CD4-positive, alpha-beta T cell treated with Interleukin-6 at 100 ng/mL for 8 hours (primary cell): ENCODE measurements at regions not wholly inside any gene's neighbourhood (a gene's known extent, or its start where the extent isn't known, plus 50 kb on each side); places are given as distances from the start of the nearest gene placed in this dataset.
"Not testable (repeated sequence)": the region's sequence is repeated elsewhere in the genome, so short reads cannot be mapped to it uniquely, and the experiment has no call there.

ENCODE experiments used
- DNase-seq: peaks from one replicate; pipeline ENCODE4 v3.0.0-alpha.2; 2020; ENCODE audit warnings: mixed read lengths, low spot score

DNA sequence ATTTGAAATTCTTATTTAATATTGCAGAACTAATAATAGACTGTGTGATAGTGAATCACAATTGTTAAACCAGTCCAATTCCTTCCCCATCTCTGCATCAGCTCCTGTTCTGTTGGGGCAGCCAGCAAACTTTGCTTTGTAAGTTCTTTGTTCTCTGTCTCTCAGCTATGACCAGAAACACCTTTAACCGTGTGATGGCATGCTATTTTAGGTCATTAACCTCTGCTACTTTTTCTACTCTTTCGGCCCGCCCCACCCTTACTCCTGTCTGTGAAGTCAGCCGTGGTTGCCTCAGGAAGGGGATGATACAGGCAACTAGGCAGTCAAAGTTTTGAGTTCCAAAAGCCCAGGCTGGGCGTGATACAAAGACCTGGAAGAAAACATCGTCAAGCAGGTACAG is 51.3 kb upstream of the EGFL6 start:
- no peak for DNase-seq

DNA sequence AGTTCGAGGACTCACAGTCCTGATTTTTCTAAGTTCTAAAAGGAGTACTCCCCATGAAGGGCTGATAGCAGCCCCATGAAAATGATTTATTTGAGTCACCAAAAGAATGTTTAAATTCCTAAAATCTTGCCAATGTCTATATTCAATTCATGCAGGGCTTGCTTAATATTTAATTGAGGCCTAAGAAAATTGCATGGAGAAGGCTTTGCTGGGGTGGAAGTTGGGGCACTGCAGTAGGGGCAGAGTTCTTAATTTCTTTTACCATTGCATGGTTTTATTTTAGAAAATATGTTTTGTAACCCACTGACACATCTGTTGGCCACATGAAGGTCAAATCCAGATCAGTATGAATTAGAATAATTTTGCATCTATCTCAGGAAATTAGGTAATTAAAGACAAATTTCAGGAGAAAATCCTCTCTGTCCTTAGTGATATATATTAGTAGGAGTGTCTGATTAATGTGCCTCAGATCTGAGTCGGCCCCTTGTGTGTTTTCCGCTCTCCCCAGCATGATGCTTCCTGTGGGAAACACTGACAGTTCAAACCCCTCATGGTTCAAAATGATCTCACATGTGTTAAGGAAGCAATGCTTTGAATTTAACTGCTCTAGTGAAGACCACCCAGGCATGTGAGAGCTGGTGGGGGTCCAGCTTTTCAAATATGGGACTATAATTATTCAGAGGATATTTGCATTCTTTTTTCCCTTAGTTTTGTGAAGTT is 54.0 kb upstream of the EGFL6 start:
- DNase-seq = no peak

DNA sequence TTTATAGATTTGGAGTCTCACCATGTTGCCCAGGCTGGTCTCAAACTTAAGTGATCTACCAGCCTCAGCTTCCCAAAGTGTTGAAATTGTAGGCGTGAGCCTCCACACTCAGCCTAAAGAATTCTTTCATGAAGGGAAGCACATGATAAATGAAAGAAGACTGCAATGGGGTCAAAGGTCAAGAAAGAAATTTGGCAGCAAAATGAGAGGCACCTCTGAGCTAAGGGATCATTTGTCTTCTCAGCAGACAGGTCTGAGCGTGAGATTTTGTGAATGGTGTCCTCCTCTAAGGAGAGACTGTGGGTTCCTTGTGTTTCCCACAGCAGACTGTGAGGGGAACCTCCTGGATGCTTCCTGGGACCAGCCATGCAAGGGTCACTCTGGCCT is 57.5 kb upstream of the EGFL6 start:
- no peak for DNase-seq

DNA sequence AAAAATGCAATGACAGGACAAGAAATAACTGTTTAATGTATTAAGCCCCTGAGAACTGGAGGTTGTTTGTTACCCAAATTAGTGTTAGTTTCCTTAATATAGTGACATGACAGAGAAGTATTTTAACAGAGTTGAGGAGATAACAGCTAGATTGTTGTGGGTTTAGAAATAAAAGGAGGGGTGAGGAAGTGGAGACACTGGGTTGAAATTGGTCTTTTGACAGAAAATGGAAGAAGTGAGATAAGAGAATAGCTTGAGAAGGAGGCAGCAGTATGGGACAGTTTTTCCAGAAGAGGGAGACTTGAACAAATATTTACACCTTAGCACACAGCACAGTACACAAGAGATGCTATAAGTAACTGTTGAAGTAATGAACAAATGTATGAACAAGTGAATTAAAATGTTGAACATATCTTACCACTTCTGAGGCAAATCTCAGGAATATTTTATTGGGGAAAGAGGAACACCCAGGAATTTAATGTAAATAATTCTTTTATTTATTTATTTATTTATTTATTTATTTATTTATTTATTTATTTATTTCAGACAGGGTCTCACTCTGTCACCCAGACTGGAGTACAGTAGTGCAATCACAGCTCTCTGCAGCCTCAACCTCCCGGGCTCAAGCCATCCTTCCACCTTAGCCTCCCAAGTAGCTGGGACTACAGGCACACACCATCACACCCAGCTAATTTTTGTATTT is 58.0 kb upstream of the EGFL6 start:
- no peak for DNase-seq

DNA sequence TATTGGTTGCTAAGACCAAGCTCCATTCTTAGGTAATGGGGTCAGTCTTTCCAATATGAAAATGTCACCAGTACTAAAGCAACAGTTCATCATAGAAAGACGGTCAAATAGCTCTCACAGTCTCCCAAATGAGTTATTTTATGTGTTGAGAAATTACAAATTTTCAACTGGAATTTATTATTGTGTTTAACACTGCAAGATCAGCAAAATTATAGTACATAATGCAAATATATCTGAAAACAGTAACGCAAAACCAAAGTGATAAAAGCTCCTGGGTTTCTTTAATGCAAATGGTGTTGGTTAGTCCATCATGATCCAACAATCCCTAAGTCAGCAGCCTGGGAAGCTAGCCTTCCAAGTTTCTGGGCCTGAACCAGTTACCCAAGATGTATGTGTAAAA is 61.5 kb upstream of the EGFL6 start:
- no peak for DNase-seq

DNA sequence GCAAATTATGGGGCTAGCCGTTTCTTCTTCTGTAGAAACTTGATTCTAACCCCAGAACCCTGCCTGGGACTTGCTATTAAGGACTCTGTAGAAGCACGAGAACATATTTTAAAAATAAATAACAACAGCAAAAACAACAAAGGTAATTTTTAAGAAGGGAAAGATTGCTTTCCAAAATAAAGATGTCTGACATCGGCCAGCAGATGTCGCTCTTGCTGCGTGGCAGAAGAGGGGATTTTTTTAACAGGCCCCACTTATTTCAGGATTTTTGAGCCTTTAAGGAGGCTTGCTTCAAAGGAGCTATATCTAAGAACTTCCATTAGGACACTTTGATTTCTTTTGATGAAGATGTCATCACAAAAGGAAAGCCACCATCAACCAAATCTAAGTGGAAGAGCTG is 62.8 kb upstream of the EGFL6 start:
- DNase-seq = peak; percentile 37

DNA sequence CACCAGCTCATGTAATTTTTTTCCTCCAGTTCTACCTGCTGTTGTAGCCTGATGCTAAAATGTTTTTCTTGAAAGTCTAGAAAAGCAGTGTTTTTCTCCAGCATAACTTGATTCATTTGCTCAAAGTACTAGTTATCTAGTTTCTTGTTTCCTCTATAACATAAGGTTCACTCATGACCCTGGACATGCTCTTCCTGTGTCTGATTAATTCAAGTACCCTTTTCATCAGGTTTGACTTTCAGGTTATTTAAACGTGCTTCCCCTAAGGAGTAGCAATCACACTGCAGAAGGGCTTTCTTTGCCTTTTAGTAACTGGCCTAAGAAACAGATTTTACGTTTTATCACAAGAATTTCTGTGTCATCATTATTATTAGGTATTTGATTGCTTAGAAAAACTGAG is 66.8 kb upstream of the EGFL6 start:
- DNase-seq = no peak

DNA sequence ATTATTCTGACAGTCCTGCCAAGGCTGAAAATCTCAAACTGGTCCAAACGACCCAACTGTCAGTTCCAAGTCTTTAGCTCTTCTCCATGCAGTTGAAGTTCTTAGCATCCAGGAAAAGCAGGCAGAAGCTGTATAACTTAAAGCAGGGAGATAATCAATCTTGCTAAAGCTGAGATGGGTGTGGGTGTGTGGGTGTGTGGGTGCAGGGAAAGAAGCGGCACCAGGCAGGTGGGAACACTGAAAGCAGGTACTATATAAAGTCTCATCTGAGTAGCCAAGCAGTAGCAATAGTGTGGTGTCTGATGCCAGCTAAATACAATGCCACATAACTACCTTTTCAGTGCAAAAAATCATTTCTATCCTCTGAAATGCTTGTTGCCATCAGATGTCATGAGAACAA is 69.7 kb upstream of the EGFL6 start:
- no peak for DNase-seq

DNA sequence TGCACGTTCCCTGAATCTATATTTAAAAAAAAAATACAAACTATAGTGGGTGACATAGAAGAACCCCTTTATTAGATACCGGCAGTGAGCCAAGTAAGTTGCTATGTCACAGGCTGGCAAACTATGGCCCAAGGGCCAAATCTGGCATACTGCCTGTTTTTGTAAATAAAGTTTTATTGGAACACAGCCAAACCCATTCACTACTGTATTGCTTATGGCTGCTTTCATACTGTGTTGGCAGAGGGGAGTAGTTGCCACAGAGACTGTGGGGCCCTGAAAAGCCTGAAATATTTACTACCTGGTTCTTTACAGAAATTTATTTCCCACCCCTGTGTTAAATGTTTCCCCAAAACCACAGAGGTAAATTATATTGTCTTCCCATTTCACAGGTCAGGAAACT is 71.2 kb upstream of the EGFL6 start:
- DNase-seq = no peak

DNA sequence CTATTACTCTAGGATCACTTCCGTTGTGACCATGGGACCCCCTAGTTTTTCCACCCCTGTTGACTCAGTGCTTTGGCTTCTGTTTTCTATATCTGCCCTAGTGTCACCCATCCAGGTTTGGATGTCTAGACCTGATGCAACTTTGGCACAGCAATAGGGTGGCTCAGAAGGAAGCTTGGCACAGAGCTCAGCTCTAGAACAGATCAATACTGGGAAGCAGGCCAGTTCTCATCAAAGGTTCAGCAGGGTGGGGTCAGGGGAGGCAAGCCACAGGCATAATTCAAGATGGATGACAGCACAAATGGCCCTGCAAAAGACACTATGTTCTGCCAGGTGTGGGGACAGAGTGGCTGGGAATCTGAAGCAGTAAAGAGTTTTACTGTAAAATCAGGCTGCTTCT is 74.2 kb upstream of the EGFL6 start:
- DNase-seq = no peak

DNA sequence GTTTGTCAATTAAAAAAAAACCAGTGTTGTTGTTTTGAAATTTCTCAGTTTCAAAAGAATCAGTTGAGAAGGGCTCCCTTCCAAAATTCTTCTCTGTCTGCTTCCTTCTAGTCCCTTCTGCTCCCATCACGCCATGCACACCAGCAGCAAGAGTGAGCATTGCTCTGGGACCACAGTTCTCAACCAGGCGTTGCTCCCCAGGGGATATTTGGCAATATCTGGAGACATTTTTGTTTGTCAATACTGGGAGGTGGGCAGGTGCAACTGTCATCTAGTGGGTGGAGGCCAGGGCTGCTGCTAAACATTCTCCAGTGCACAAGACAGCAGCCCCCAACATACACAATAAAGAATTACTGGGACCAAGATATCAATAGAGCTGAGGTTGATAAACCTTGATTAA is 74.8 kb upstream of the EGFL6 start:
- DNase-seq = no peak

DNA sequence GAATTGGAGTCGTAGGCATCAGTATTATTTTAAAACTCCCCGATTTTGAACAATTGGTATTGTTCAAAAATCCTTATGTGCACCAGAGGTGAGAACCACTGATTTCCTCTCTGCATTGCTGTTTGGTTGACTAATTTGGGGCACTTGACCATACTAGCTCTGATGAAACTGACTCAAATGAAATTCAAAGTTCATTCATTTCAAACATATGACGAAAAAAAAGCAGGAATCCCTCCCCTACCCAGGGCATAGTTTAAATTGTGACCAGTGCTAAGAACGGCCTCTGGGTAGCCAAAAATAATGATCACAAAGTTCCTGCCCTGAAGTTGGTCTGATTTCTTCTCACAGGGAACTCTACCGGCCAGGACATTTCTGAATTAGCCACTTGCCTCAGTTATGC is 75.7 kb upstream of the EGFL6 start:
- DNase-seq = no peak

DNA sequence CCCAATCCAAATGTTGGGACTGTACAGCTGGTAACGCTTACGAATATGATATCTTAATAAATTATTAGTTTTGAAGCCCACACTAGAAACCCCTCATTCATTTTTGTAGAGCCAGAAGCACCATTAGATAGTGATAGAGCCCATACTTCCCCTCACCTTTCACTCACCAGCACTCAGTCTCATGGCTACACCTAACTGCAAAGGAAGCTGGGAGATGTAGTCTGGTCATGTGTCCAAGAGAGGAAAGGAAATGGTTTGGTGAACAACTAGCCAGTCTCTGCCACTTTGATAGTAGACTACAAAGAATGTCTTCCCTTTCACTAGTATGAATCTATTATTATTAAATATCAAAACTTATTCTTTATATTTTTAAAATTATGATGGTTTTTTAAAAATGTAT is 77.1 kb upstream of the EGFL6 start:
- no peak for DNase-seq

DNA sequence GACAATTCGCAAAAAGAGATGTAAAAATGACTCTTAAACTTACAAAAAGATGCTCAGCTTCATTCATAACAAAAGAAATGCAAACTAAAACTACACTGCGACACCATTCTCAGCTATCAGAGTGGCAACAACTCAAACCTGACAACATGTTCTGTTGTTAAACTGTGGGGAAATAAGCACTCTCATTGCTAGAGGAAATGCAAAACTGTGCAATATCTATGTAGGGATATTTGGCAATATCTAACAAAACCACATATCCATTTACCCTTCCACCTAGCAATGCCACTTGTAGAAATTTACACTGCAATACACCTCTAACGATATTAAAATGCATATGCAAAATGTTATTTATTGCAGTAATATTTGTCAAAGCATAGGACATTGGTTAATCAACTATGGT is 78.3 kb upstream of the EGFL6 start:
- DNase-seq = no peak

DNA sequence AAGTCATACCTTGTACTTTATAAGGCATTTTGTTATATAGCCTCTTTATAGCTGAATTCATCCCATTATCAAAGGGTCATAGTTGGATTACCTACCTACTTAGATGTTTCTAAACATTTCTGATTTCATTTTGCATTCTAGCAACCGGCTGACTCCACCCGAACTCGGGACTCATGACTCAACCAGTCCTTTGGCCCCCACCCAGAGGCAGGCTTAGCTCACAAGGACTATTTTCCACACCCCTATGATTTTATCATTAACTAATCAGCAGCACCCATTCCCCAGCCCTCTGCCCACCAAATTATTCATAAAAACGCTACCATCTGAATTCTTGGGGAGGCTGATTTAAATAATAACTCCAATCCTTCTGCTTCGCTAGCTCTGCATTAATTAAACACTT is 79.9 kb upstream of the EGFL6 start:
- no peak for DNase-seq

DNA sequence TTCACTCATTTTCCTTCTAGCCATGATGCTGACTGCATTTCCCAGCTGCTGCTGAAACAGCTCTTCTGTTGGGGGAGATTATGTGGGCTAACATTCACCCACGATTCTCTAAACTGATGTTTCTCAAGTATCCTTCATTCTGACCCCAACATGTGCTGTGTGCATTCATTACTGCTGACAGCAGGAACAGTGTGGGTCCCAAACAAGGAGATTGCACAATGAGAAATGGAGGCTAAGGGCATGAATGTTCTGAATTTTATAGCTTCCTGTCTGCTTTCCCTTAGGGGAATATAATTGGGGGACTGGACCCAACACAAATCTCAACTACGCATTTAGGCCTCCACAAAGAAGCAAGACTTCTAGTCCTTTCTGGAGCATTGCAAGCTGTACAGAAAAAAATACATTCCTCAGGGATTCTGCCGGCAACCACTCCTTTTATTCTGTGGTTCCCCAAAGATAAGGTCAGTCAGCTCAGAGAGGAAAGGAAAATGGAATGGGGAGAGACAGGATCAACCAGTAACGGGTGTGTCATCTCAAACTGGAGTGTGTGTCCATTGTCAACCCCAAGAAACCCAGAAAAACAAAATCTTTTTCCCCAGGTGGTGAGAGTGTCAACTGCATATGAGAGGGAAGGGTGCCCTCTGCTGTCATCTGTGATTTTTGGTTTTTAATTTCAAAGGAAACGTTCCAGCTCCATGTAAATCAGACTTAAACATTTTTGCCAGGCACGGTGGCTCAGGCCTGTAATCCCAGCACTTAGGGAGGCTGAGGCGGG is 81.5 kb upstream of the EGFL6 start:
- peak; percentile 59 for DNase-seq

DNA sequence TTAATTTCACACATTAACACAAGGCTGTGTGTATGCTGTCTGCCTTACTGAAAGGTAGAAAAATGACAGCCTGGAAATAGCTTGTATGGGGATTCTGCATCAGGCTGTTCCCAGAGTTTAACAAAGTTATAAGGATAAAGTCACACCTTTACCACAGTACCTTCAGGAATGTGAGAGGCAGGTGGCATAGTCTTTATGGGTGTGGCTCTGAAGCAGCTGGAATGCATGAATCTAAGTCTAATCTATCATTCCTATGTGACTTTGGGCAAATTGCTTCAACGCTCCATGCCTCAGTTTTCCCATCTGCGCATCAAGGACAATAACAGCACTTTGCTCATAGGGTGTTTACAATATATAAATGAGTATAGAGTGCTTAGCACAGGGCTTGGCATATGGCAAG is 84.2 kb upstream of the EGFL6 start:
- DNase-seq = no peak

DNA sequence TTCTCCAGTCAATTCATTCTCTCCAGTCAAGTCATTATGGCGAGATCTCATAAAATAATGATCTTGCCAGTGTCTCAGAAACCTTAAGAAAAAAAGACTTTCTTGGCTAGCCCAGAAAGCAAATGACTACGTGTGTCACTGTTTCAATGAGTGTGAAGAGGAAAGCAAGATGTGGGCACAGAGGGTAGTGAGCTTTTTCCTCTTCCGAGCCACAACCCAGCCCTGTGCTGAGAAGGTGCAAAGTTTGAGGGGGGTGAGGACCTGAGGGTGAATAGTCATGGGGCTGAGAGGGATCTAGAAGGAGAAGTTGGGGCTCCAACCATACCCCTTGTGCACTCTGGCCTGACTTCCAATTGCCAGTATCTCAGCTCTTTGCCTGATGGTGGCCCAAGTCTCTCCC is 85.6 kb upstream of the EGFL6 start:
- DNase-seq = no peak

DNA sequence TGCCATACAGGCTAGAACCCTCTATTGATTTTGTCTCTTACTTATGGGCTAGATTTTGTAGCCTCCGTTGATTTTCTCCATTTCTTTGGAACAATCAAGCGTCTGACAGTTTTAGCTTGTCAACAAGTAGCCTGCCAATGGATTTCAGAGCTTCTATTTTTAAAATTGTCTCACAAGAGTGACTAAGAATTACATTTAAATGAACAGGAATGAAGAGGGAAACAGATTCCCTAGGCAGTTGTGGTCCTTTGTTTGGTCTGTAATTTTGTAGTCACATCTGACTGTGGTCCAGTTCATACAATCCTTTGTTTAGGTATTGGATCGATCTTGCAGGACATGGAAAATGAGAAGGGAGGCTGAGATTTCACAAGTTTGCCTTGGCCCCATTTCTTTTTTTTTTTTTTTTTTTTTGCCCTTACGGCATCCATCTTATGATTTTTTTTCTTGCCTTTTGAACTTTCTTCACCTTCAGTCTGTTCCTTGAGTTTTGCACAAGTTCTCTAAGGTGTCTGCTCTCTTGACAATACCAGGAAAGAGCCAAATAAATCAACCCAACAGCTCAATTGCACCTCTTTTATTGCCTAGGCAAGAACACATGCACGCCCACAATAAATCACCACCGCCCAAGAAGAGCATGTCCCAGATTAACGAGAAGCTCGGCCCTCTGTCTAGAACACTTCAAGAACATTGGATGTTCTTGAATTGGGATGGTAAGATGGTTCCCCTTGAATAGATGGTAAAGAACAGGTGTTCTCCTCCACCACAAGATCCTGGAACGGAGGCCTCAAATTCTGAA is 86.5 kb upstream of the EGFL6 start:
- DNase-seq = no peak

DNA sequence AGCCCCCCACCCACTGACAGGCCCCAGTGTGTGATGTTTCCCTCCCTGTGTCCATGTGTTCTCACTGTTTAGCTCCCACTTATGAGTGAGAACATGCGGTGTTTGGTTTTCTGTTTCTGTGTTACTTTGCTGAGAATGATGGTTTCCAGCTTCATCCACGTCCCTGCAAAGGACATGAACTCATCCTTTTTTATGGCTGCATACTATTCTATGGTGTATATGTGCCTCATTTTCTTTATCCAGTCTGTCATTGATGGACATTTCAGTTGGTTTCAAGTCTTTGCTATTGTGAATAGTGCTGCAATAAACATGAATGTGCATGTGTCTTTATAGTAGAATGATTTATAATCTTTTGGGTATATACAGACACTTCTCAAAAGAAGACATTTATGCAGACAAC is 88.6 kb upstream of the EGFL6 start:
- not testable (repeated sequence) for DNase-seq

DNA sequence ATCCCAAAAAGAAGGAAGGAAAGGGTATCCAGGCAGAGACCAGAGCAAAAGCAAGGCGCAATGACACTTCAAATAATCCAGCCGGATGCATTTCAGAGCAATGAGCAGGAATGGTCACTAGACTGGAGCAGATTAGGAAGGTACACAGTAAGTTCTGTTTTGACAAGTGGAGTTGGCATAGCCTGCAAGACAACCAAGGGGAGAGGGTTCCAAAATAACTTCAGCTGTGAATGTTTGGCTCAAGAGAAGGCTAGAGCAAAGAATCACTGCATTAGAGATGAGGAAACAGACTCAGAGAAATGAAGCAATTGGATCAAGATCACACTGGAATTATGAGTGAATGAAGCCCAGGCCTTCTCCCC is 90.0 kb upstream of the EGFL6 start:
- DNase-seq = no peak

DNA sequence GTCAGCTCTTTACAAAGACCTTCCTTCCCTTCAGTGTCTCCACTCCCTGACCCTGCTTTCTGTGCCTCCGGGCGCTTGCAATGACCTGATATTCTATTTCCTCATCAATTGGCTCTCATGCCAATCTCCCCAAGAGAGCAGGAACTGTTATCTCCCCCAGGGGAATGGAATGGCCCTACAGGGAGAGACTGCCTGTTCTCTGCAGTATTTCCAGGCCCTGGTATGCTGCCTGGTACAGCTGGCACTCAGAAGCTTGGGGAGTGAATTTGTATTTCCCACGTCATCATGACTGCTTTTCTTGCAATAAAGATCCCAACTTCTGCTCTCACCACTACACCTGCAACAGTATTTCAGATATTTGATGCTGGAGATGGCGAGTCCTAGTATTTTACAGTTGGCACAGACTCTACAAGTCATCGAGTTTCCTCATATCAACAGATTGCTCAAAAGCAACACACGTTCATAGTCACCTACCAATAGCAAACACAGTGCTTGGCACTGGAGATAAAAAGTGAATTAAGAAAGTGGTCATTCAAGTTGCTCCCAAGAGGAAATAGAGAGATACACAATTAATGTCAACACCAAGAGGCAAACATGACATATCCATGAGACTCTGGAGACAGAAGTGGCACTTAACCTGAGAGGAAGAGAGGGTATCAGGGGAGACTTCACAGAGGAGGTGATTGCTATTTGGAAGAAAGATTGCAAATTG is 90.5 kb upstream of the EGFL6 start:
- no peak for DNase-seq
